GM23248 (cell line): ENCODE measurements at regions not wholly inside any gene's neighbourhood (a gene's known extent, or its start where the extent isn't known, plus 50 kb on each side); places are given as distances from the start of the nearest gene placed in this dataset.

Source experiments
- DNase-seq: peaks from one replicate; pipeline ENCODE4 v3.0.0-alpha.2; 2015
- H2AFZ ChIP-seq: fragments of 200-600 bp; sonication (generic); 2 replicates; pipeline ENCODE4 v1.6.1; 2016; ENCODE audit warnings: antibody characterized with exemption
- H3F3A ChIP-seq: fragments of 200-600 bp; sonication (generic); 2 replicates; pipeline ENCODE4 v1.6.1; 2016; ENCODE audit warnings: mild to moderate bottlenecking, antibody characterized with exemption, mixed run types; ENCODE audit not compliant: insufficient read depth
- H3K27ac ChIP-seq: fragments of 200-600 bp; sonication (generic); 2 replicates; pipeline ENCODE4 v1.5.1; 2016; ENCODE audit warnings: mild to moderate bottlenecking
- H3K27me3 ChIP-seq: fragments of 200-600 bp; sonication (generic); replicated peaks from 2 replicates; pipeline ENCODE4 v1.6.1; 2016; ENCODE audit warnings: mild to moderate bottlenecking; ENCODE audit not compliant: insufficient read depth
- H3K36me3 ChIP-seq: fragments of 200-600 bp; sonication (generic); 2 replicates; pipeline ENCODE4 v1.6.1; 2016; ENCODE audit warnings: low read depth, mild to moderate bottlenecking
- H3K4me1 ChIP-seq: fragments of 200-600 bp; sonication (generic); 2 replicates; pipeline ENCODE4 v1.6.1; 2016; ENCODE audit warnings: mild to moderate bottlenecking; ENCODE audit not compliant: insufficient read depth
- H3K4me2 ChIP-seq: fragments of 200-600 bp; sonication (generic); one replicate; pipeline ENCODE4 v1.6.1; 2016; ENCODE audit warnings: mild to moderate bottlenecking; ENCODE audit not compliant: unreplicated experiment
- H3K4me3 ChIP-seq: fragments of 200-600 bp; sonication (generic); 2 replicates; pipeline ENCODE4 v1.5.1; 2016; ENCODE audit warnings: mild to moderate bottlenecking
- H3K79me2 ChIP-seq: fragments of 200-600 bp; sonication (generic); 2 replicates; pipeline ENCODE4 v1.6.1; 2016; ENCODE audit warnings: mild to moderate bottlenecking; ENCODE audit not compliant: insufficient read depth
- H3K9ac ChIP-seq: fragments of 200-600 bp; sonication (generic); 2 replicates; pipeline ENCODE4 v1.6.1; 2016; ENCODE audit warnings: mild to moderate bottlenecking
- H3K9me2 ChIP-seq: fragments of 200-600 bp; sonication (generic); 2 replicates; pipeline ENCODE4 v1.6.1; 2016; ENCODE audit warnings: mixed run types, mild to moderate bottlenecking, moderate library complexity; ENCODE audit not compliant: insufficient read depth
- H3K9me3 ChIP-seq: fragments of 200-600 bp; sonication (generic); one replicate; pipeline ENCODE4 v1.6.1; 2017; ENCODE audit warnings: low read depth
- H4K20me1 ChIP-seq: fragments of 200-600 bp; sonication (generic); 2 replicates; pipeline ENCODE4 v1.6.0; 2016; ENCODE audit not compliant: insufficient read depth
- EZH2 ChIP-seq: fragments of 200-600 bp; sonication (generic); IDR thresholded peaks from 2 replicates; pipeline ENCODE4 v1.6.1; 2018; ENCODE audit warnings: antibody characterized with exemption, mild to moderate bottlenecking; ENCODE audit not compliant: insufficient read depth, poor library complexity, severe bottlenecking
- EZH2phosphoT487 ChIP-seq: fragments of 200-600 bp; sonication (generic); IDR thresholded peaks from 2 replicates; pipeline ENCODE4 v1.6.1; 2018; ENCODE audit warnings: antibody characterized with exemption, moderate library complexity, mild to moderate bottlenecking, low read depth; ENCODE audit not compliant: insufficient read depth
- WGBS, 2 experiments: methylation state at CpG; one replicate each; pipeline ENCODE4 v1.1.6; 2015 to 2017; ENCODE audit warnings: low lambda C conversion rate in 2 of 2, low coverage in 1 of 2; ENCODE audit errors: missing lambda C conversion rate in 2 of 2; 5-methylcytosine and 5-hydroxymethylcytosine counted together
- in situ Hi-C: fragments of 300-500 bp; cut with MboI; formaldehyde crosslinking; loops from 2 replicates; pipeline ENCODE4 v1.15.0; 2020

GRCh38 chr5:68648944-68649857 lies 433.6 kb downstream of the PIK3R1 start:
- H2AFZ ChIP-seq = no peak overlapping the region

DNA sequence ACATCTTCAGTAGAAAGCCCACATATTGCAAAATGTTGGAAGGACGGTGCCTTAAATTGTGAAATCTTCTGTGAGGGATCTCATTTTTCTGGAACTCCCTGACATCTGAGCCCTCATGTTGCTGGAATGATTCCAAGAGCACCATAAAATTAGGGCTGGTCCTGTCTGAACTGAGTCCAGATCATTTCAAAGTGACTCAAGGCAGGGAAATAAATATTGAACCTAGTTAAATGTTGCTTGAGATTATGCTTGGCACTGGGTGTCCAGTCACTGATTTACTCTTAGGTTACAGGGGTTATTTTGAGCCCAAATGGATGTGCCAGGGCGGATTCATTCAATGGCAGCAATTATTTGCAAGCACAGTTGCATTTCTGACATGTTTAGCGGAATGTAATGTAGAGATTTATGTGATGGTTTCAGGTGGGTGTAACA lies 437.0 kb downstream of the PIK3R1 start:
- Histone ChIP-seq H3K9ac (no peak overlapping the region), H3K4me1 (no peaks in the 10 kb centered on the region), H3K27ac (no peak overlapping the region), H2AFZ (no peak overlapping the region), H3F3A (no peaks in the 10 kb centered on the region), H3K36me3 (no peaks in the 10 kb centered on the region), H3K27me3 (no peaks in the 10 kb centered on the region), H4K20me1 (no peaks in the 10 kb centered on the region), H3K4me3 (no peak overlapping the region), H3K4me2 (no peak overlapping the region), H3K9me3 (no peaks in the 10 kb centered on the region), H3K79me2 (no peaks in the 10 kb centered on the region), H3K9me2 (no peaks in the 10 kb centered on the region)
- peak; percentile 44 for DNase-seq
- in situ Hi-C loops = no loop called here
- WGBS, 2 experiments = 63 to 68% methylated on average over 3 of the region's 3 CpGs
- no peak for TF ChIP-seq EZH2phosphoT487
- no peak for TF ChIP-seq EZH2

More at GRCh38 chr5:68648944-68649857, 433.6 kb downstream of the PIK3R1 start:
- Histone ChIP-seq H3K36me3 (no peaks in the 10 kb centered on the region), H3K4me1 (no peaks in the 10 kb centered on the region), H3F3A (no peaks in the 10 kb centered on the region), H3K79me2 (no peaks in the 10 kb centered on the region), H3K9me3 (no peaks in the 10 kb centered on the region), H3K9me2 (no peaks in the 10 kb centered on the region), H3K4me3 (no peak overlapping the region), H3K4me2 (no peak overlapping the region), H4K20me1 (no peaks in the 10 kb centered on the region), H3K9ac (no peak overlapping the region), H3K27me3 (no peaks in the 10 kb centered on the region), H3K27ac (no peak overlapping the region)
- TF ChIP-seq EZH2 (no peak), EZH2phosphoT487 (no peak)
- DNase-seq = no peak
- 72 to 75% methylated on average over 8 of the region's 8 CpGs for WGBS, 2 experiments
- in situ Hi-C loops = no loop called here

DNA sequence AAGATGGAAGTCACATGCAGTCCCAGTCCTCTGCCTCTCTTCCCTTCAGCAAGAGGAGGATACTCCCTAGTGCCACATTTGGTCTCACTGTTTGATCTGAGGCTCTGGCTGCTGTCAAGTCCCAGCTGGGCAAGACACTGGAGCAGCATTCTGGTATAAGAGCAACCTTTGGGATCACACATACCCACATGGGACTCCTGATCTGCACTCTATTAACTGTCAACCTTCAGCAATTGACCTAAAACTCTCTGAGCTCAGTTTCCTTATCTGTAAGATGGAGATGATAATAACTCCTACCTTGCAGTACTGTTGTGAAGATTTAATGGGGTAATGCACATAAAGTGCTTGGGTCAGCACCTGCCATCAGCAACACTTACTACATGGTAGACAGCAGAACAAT lies 437.9 kb downstream of the PIK3R1 start:
- in situ Hi-C loops = no loop called here
- TF ChIP-seq EZH2 (no peak), EZH2phosphoT487 (no peak)
- Histone ChIP-seq H3K27ac (no peak overlapping the region), H3K79me2 (no peaks in the 10 kb centered on the region), H3K9me3 (no peaks in the 10 kb centered on the region), H3K36me3 (no peaks in the 10 kb centered on the region), H3F3A (no peaks in the 10 kb centered on the region), H3K4me2 (no peak overlapping the region), H2AFZ (no peak overlapping the region), H4K20me1 (no peaks in the 10 kb centered on the region), H3K9ac (no peak overlapping the region), H3K9me2 (no peaks in the 10 kb centered on the region), H3K4me1 (no peaks in the 10 kb centered on the region), H3K27me3 (no peaks in the 10 kb centered on the region), H3K4me3 (no peak overlapping the region)
- DNase-seq = no peak

DNA sequence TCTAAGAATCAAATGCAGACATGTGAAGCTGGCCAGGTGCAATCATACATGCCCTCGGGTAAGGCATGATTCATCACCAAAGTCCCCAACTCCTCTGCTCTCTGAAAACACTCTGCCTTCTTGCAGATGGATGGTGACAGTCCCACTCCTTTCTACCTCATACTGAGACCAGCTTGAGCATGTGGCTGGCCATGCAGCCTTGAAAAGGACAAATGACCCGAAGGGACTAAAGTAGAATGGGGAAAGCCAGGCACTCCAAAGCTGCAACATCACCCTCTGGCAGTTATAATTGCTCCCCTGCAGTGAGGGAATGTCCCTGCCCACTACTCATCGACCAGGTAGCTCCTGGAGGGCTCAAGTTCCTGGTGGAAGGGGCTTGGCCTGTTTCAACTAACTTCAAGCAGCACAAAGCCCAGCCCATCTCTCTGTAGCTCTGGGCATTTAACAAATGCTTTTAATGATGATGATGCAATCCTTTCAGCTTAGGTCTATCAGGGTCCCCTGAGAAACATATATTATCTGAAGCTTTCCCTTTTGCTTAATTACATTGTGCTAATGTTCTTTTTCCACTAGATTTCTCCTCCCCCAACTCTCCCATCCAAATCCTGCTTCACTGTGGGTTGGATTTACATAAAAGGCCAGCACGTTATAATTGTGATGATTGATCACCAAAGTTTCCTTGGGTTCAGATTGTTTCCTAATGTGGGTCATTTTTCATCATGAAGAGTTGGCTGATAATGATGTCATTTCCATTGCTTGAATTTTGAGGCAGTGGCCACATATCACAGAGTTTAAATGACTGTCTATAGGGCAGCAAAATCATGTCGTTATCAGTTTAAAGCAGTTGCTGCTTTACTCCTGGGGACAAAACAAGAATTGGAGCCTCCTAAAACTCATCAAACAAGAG lies 436.5 kb upstream of the SLC30A5 start:
- no peaks in the 10 kb centered on the region for H3K9me2 ChIP-seq
- TF ChIP-seq EZH2phosphoT487 = no peak
- TF ChIP-seq EZH2 = no peak
- H3K27ac ChIP-seq = no peak overlapping the region
- H3K27me3 ChIP-seq = no peaks in the 10 kb centered on the region
- no peaks in the 10 kb centered on the region for H3K79me2 ChIP-seq
- H3K36me3 ChIP-seq = no peaks in the 10 kb centered on the region
- no peak for DNase-seq
- no peak overlapping the region for H3K4me2 ChIP-seq
- in situ Hi-C loops = no loop called here
- H3K4me1 ChIP-seq = peaks cover 10% of the 10 kb centered on the region
- no peaks in the 10 kb centered on the region for H3F3A ChIP-seq
- WGBS, 2 experiments = 33 to 41% methylated on average over 5 of the region's 5 CpGs
- H3K9ac ChIP-seq = no peak overlapping the region
- no peak overlapping the region for H2AFZ ChIP-seq
- no peaks in the 10 kb centered on the region for H4K20me1 ChIP-seq
- H3K9me3 ChIP-seq = no peaks in the 10 kb centered on the region
- H3K4me3 ChIP-seq = no peak overlapping the region
